IMR-90 (cell line): ENCODE measurements at regions not wholly inside any gene's neighbourhood (a gene's known extent, or its start where the extent isn't known, plus 50 kb on each side); places are given as distances from the start of the nearest gene placed in this dataset.

ENCODE experiments used
- ATAC-seq: fragments of 200-7000 bp; cut with Tn5 transposase; 2 replicates; pipeline ENCODE4 v1.9.1; 2020; ENCODE audit warnings: low read depth, mild to moderate bottlenecking, moderate library complexity
- BruUV-seq: library from RNA; stranded (reverse); fragments of 400-500 nt; replicated peaks from 2 replicates; lab custom pipeline; 2021; lab: Mats Ljungman, UMichigan
- CTCF ChIA-PET: fragments of 300-600 bp; formaldehyde crosslinking; extraction: SDS; loops from one replicate; lab custom pipeline; 2021; ENCODE audit warnings: antibody characterized with exemption; lab: Yijun Ruan, JAX
- POLR2A ChIA-PET: fragments of 300-600 bp; sonication (Branson Sonifier 250); formaldehyde crosslinking; loops from one replicate; lab custom pipeline; 2022; ENCODE audit warnings: antibody characterized with exemption; ENCODE audit not compliant: unreplicated experiment; lab: Charles Lee
- DNase-seq: peaks from one replicate; pipeline ENCODE4 v3.0.0; 2013
- H2AFZ ChIP-seq: replicated peaks from 2 replicates; pipeline ENCODE3; 2013; ENCODE audit warnings: low read length, mild to moderate bottlenecking; ENCODE audit not compliant: poor library complexity
- H2AK5ac ChIP-seq: 2 replicates; pipeline ENCODE4 v1.6.1; 2013; ENCODE audit warnings: low read depth, low read length, inconsistent platforms
- H2AK9ac ChIP-seq: replicated peaks from 2 replicates; pipeline ENCODE3; 2013; ENCODE audit warnings: mild to moderate bottlenecking, low read depth, low read length, moderate library complexity; ENCODE audit not compliant: poor library complexity
- H2BK120ac ChIP-seq: 2 replicates; pipeline ENCODE4 v1.6.1; 2013; ENCODE audit warnings: low read depth, low read length, inconsistent platforms
- H2BK15ac ChIP-seq: 3 replicates; pipeline ENCODE4 v1.6.1; 2013; ENCODE audit warnings: low read depth, low read length, inconsistent platforms
- H2BK20ac ChIP-seq: 2 replicates; pipeline ENCODE4 v1.6.1; 2013; ENCODE audit warnings: low read depth, mild to moderate bottlenecking, inconsistent platforms, low read length, moderate library complexity
- H2BK5ac ChIP-seq: 2 replicates; pipeline ENCODE4 v1.6.1; 2013; ENCODE audit warnings: mild to moderate bottlenecking, low read depth, low read length, inconsistent platforms; ENCODE audit not compliant: poor library complexity, severe bottlenecking
- H3K14ac ChIP-seq: replicated peaks from 2 replicates; pipeline ENCODE4 v1.6.1; 2013; ENCODE audit warnings: low read depth, low read length, inconsistent platforms
- H3K18ac ChIP-seq: 2 replicates; pipeline ENCODE4 v1.6.1; 2013; ENCODE audit warnings: low read depth, low read length, control low read depth
- H3K23ac ChIP-seq: 2 replicates; pipeline ENCODE4 v1.6.1; 2013; ENCODE audit warnings: low read depth, low read length, inconsistent platforms
- H3K27ac ChIP-seq: 2 replicates; pipeline ENCODE4 v1.5.1; 2013; ENCODE audit warnings: mild to moderate bottlenecking, control low read depth, low read length; ENCODE audit not compliant: insufficient read depth
- H3K27me3 ChIP-seq: 2 replicates; pipeline ENCODE4 v1.6.1; 2013; ENCODE audit warnings: low read length; ENCODE audit not compliant: control insufficient read depth, insufficient read depth
- H3K36me3 ChIP-seq: 2 replicates; pipeline ENCODE4 v1.6.1; 2013; ENCODE audit warnings: low read length, mixed read lengths; ENCODE audit not compliant: control insufficient read depth, insufficient read depth
- H3K4ac ChIP-seq: 2 replicates; pipeline ENCODE4 v1.6.1; 2013; ENCODE audit warnings: low read depth, low read length, inconsistent platforms
- H3K4me1 ChIP-seq: 2 replicates; pipeline ENCODE4 v1.6.1; 2013; ENCODE audit warnings: low read length, mixed read lengths; ENCODE audit not compliant: control insufficient read depth, insufficient read depth
- H3K4me2 ChIP-seq: 2 replicates; pipeline ENCODE4 v1.6.1; 2013; ENCODE audit warnings: low read depth, mild to moderate bottlenecking, control low read depth, low read length, moderate library complexity
- H3K4me3 ChIP-seq: 2 replicates; pipeline ENCODE4 v1.5.1; 2013; ENCODE audit warnings: low read depth, mild to moderate bottlenecking, control low read depth, low read length, moderate library complexity; ENCODE audit not compliant: insufficient read depth
- H3K56ac ChIP-seq: 2 replicates; pipeline ENCODE4 v1.6.1; 2013; ENCODE audit warnings: low read length, inconsistent platforms; ENCODE audit not compliant: insufficient read depth; ENCODE audit errors: extremely low read depth
- H3K79me1 ChIP-seq, 2 experiments: 2 replicates each; pipeline ENCODE4 v1.6.1; 2013; ENCODE audit warnings: low read length in 2 of 2, inconsistent platforms in 1 of 2, low read depth in 1 of 2
- H3K9ac ChIP-seq: 2 replicates; pipeline ENCODE4 v1.6.1; 2013; ENCODE audit warnings: low read depth, low read length, control low read depth
- H3K9me1 ChIP-seq: 2 replicates; pipeline ENCODE4 v1.6.1; 2013; ENCODE audit warnings: low read length, inconsistent platforms; ENCODE audit not compliant: insufficient read depth
- H3K9me3 ChIP-seq: 2 replicates; pipeline ENCODE4 v1.6.1; 2013; ENCODE audit warnings: low read length; ENCODE audit not compliant: control insufficient read depth, insufficient read depth
- H4K20me1 ChIP-seq: 2 replicates; pipeline ENCODE4 v1.6.1; 2013; ENCODE audit warnings: low read length, inconsistent platforms; ENCODE audit not compliant: insufficient read depth
- H4K5ac ChIP-seq: 2 replicates; pipeline ENCODE4 v1.6.1; 2013; ENCODE audit warnings: mild to moderate bottlenecking, low read depth, low read length, control low read depth
- H4K8ac ChIP-seq, 2 experiments: 2 replicates each; pipeline ENCODE4 v1.6.1; 2013; ENCODE audit warnings: low read depth in 2 of 2, low read length in 2 of 2, control low read depth in 1 of 2, inconsistent platforms in 1 of 2
- H4K91ac ChIP-seq: 2 replicates; pipeline ENCODE4 v1.6.1; 2013; ENCODE audit warnings: low read depth, low read length, inconsistent platforms; ENCODE audit not compliant: insufficient read depth
- BHLHE40 ChIP-seq: fragments of 150-350 bp; IDR thresholded peaks from 2 replicates; pipeline ENCODE4 v1.6.1; 2016; ENCODE audit warnings: mild to moderate bottlenecking, low read depth, low read length
- CEBPB ChIP-seq: IDR thresholded peaks from 2 replicates; pipeline ENCODE4 v1.6.1; 2012; ENCODE audit warnings: low read depth, low read length, improper control_type of control experiment
- CHD1 ChIP-seq: IDR thresholded peaks from 2 replicates; pipeline ENCODE4 v1.6.1; 2012; ENCODE audit warnings: low read depth, low read length, improper control_type of control experiment
- CTCF ChIP-seq: conservative IDR thresholded peaks from 2 replicates; pipeline ENCODE4 v1.5.1; 2012; ENCODE audit warnings: mild to moderate bottlenecking, low read depth, low read length, improper control_type of control experiment
- ELK1 ChIP-seq: fragments of 150-350 bp; IDR thresholded peaks from 2 replicates; pipeline ENCODE4 v1.6.1; 2016; ENCODE audit warnings: low read depth, mild to moderate bottlenecking, low read length, moderate library complexity, borderline replicate concordance
- FOS ChIP-seq: fragments of 150-350 bp; IDR thresholded peaks from 2 replicates; pipeline ENCODE4 v1.6.1; 2016; ENCODE audit warnings: low read depth, low read length
- MAFK ChIP-seq: IDR thresholded peaks from 2 replicates; pipeline ENCODE4 v1.6.1; 2012; ENCODE audit warnings: low read depth, low read length, improper control_type of control experiment
- MAZ ChIP-seq: IDR thresholded peaks from 2 replicates; pipeline ENCODE4 v1.6.1; 2012; ENCODE audit warnings: low read depth, mild to moderate bottlenecking, low read length, improper control_type of control experiment, moderate library complexity, borderline replicate concordance
- MXI1 ChIP-seq: IDR thresholded peaks from 2 replicates; pipeline ENCODE4 v1.6.1; 2012; ENCODE audit warnings: low read depth, mild to moderate bottlenecking, low read length, moderate library complexity, borderline replicate concordance
- NFE2L2 ChIP-seq: fragments of 150-350 bp; IDR thresholded peaks from 2 replicates; pipeline ENCODE4 v1.6.1; 2016; ENCODE audit warnings: low read depth, mild to moderate bottlenecking, low read length
- POLR2A ChIP-seq: IDR thresholded peaks from 2 replicates; pipeline ENCODE4 v1.6.1; 2012; ENCODE audit warnings: mild to moderate bottlenecking, low read depth, low read length
- RAD21 ChIP-seq: IDR thresholded peaks from 2 replicates; pipeline ENCODE4 v1.6.1; 2012; ENCODE audit warnings: low read length, improper control_type of control experiment
- RCOR1 ChIP-seq: IDR thresholded peaks from 2 replicates; pipeline ENCODE4 v1.6.1; 2012; ENCODE audit warnings: mild to moderate bottlenecking, low read length, improper control_type of control experiment; ENCODE audit not compliant: insufficient replicate concordance
- RFX5 ChIP-seq: IDR thresholded peaks from 2 replicates; pipeline ENCODE4 v1.8.0; 2012; ENCODE audit warnings: low read depth, mild to moderate bottlenecking, low read length, moderate library complexity
- SMC3 ChIP-seq: fragments of 150-350 bp; IDR thresholded peaks from 2 replicates; pipeline ENCODE4 v1.6.1; 2016; ENCODE audit warnings: low read depth, mild to moderate bottlenecking, antibody characterized with exemption, low read length, moderate library complexity
- USF2 ChIP-seq: fragments of 150-350 bp; IDR thresholded peaks from 2 replicates; pipeline ENCODE4 v1.6.1; 2017; ENCODE audit warnings: mild to moderate bottlenecking, antibody characterized with exemption, low read length, low read depth
- WGBS, 2 experiments: methylation state at CpG; one replicate each; pipeline versions ENCODE4 v1.1.5 to v1.1.7; 2013; ENCODE audit warnings: missing lambda C conversion rate in 2 of 2; ENCODE audit not compliant: insufficient read length in 1 of 2; ENCODE audit errors: extremely low coverage in 2 of 2; 5-methylcytosine and 5-hydroxymethylcytosine counted together
- dilution Hi-C: fragments of 300-500 bp; cut with HindIII; formaldehyde crosslinking; loops from one replicate; pipeline ENCODE4 v1.14.3; 2018; ENCODE audit warnings: low sequenced_read_pairs; ENCODE audit not compliant: unreplicated experiment
- in situ Hi-C: fragments of 300-500 bp; cut with MboI; formaldehyde crosslinking; loops from 3 replicates; pipeline ENCODE4 v1.14.3; 2019; ENCODE audit warnings: low sequenced_read_pairs, inconsistent platforms, mixed read lengths
- intact Hi-C: fragments of 100-400 bp; cut with micrococcal nuclease; formaldehyde crosslinking; loops from 2 replicates; pipeline ENCODE4 v1.10.0; 2022

- H3K4ac ChIP-seq: no peak overlapping the region
- H2BK120ac ChIP-seq: no peak overlapping the region
- H3K4me1 ChIP-seq: no peaks in the 10 kb centered on the region
- CTCF ChIA-PET: no interaction called here
- in situ Hi-C loops (no loop called here), dilution Hi-C loops (no loop called here), intact Hi-C loops (no loop called here)
- ATAC-seq: no peak
- no peak overlapping the region for H3K27ac ChIP-seq
- H3K9ac ChIP-seq: no peak overlapping the region
- H2AK5ac ChIP-seq: no peak overlapping the region
- no peaks in the 10 kb centered on the region for H4K20me1 ChIP-seq
- DNase-seq: no peak
- H4K8ac ChIP-seq: no peak overlapping the region
- POLR2A ChIA-PET: no interaction called here
- no peak overlapping the region for H4K5ac ChIP-seq
- no peak overlapping the region for H2BK20ac ChIP-seq
- no CpG with 5 or more reads among the region's 4 CpGs for WGBS, 2 experiments
- no TSS peak for BruUV-seq
- H2BK15ac ChIP-seq: no peak overlapping the region
- H3K36me3 ChIP-seq: no peaks in the 10 kb centered on the region
- H2AK9ac ChIP-seq: no peak overlapping the region
- H3K14ac ChIP-seq: no peak overlapping the region
- no peak overlapping the region for H3K4me2 ChIP-seq
- H4K91ac ChIP-seq: no peak overlapping the region
- H3K18ac ChIP-seq: no peak overlapping the region
- H2BK5ac ChIP-seq: no peak overlapping the region
- peaks cover 2% of the 10 kb centered on the region; the same call in 1 of the 2 replicates for H3K9me3 ChIP-seq
- H3K4me3 ChIP-seq: no peak overlapping the region
- H3K79me1 ChIP-seq: no peaks in the 10 kb centered on the region
- H3K23ac ChIP-seq: no peak overlapping the region
- H3K56ac ChIP-seq: no peak overlapping the region
- TF ChIP-seq BHLHE40 (no peak), FOS (no peak), RFX5 (no peak), RCOR1 (no peak), MAFK (no peak), POLR2A (no peak), MXI1 (no peak), SMC3 (no peak), CTCF (no peak), NFE2L2 (no peak), RAD21 (no peak), CEBPB (no peak), USF2 (no peak), ELK1 (no peak), MAZ (no peak), CHD1 (no peak)
- H3K9me1 ChIP-seq: no peaks in the 10 kb centered on the region
- H3K27me3 ChIP-seq: no peaks in the 10 kb centered on the region
- no peak overlapping the region for H2AFZ ChIP-seq
Measured at GRCh38 chr11:42473106-42473505, 838.7 kb upstream of the API5 start.
